ENCODE measurements at regions not wholly inside any gene's neighbourhood (a gene's known extent, or its start where the extent isn't known, plus 50 kb on each side); places are given as distances from the start of the nearest gene placed in this dataset.
"Not testable (repeated sequence)": the region's sequence is repeated elsewhere in the genome, so short reads cannot be mapped to it uniquely, and the experiment has no call there.

GRCh38 chr2:91839904-91840868, 3031.0 kb upstream of the TEKT4 start:
- Histone ChIP-seq H3K9me3 (ENCODE audit: control insufficient read depth in 1 of 2, insufficient read depth in 1 of 2, low read depth in 1 of 2, low read length in 2 of 2) (no peaks in the 10 kb centered on the region), H3K9me2 (ENCODE audit: insufficient read depth) (no peaks in the 10 kb centered on the region), H2AFZ (ENCODE audit: low read depth, low read length, poor library complexity, severe bottlenecking) (no peak overlapping the region), H3K4me2 (ENCODE audit: low read length) (no peak overlapping the region), H3K4me1 (ENCODE audit: control insufficient read depth in 1 of 2, insufficient read depth in 2 of 2, low read length in 2 of 2) (no peaks in the 10 kb centered on the region), H3K36me3 (ENCODE audit: control insufficient read depth in 1 of 2, insufficient read depth in 2 of 2, low read length in 2 of 2) (no peaks in the 10 kb centered on the region), H3K27ac (ENCODE audit: low read depth, low read length) (no peak overlapping the region), H3K4me3 (replicated peaks in 1 of 2; ENCODE audit: low read depth in 1 of 2, low read length in 2 of 2) (no peak overlapping the region), H3K27me3 (ENCODE audit: insufficient read depth, low read length) (no peaks in the 10 kb centered on the region), H4K20me1 (ENCODE audit: insufficient read depth) (no peaks in the 10 kb centered on the region), H3K9ac (ENCODE audit: low read length) (no peak overlapping the region), H3K79me2 (ENCODE audit: insufficient read depth, low read length) (no peaks in the 10 kb centered on the region)
- DNase-seq (ENCODE audit: low read depth, low spot score) (no peak), ATAC-seq (no peak)
- ChIA-PET POLR2A (no interaction called here), CTCF (no interaction called here), RAD21 (ENCODE audit: low non-redundant PET in 1 of 2, low total read pairs in 2 of 2, uncharacterized antibody in 2 of 2, unreplicated experiment in 2 of 2) (no interaction called here)
- BruUV-seq (replicated peaks) = no TSS peak
- intact Hi-C loops (cut with micrococcal nuclease) = no loop called here
- no peak for TF ChIP-seq RAD21 (IDR thresholded peaks at IDR 0.05; ENCODE audit: low read depth)
- no peak for TF ChIP-seq SIN3A (IDR thresholded peaks at IDR 0.05; ENCODE audit: low read depth)
- TF ChIP-seq POLR2AphosphoS5 (IDR thresholded peaks at IDR 0.05; ENCODE audit: low read depth, low read length) = no peak
- no peak for TF ChIP-seq ATF3 (IDR thresholded peaks at IDR 0.05)

GRCh38 chr2:91842264-91842663, 3029.0 kb upstream of the TEKT4 start:
- H2AFZ ChIP-seq (ENCODE audit: low read depth, low read length, poor library complexity, severe bottlenecking); H3K4me1 ChIP-seq (ENCODE audit: control insufficient read depth in 1 of 2, insufficient read depth in 2 of 2, low read length in 2 of 2); H3K4me3 ChIP-seq (replicated peaks in 1 of 2; ENCODE audit: low read depth in 1 of 2, low read length in 2 of 2); RAD21 ChIA-PET (ENCODE audit: low non-redundant PET in 1 of 2, low total read pairs in 2 of 2, uncharacterized antibody in 2 of 2, unreplicated experiment in 2 of 2); H3K4me2 ChIP-seq (ENCODE audit: low read length); H3K27ac ChIP-seq (ENCODE audit: low read depth, low read length); H3K9me3 ChIP-seq (ENCODE audit: control insufficient read depth in 1 of 2, insufficient read depth in 1 of 2, low read depth in 1 of 2, low read length in 2 of 2); CTCF ChIA-PET; H3K79me2 ChIP-seq (ENCODE audit: insufficient read depth, low read length); ATAC-seq; BruUV-seq (replicated peaks); H3K27me3 ChIP-seq (ENCODE audit: insufficient read depth, low read length); POLR2A ChIA-PET; H3K9ac ChIP-seq (ENCODE audit: low read length); DNase-seq (ENCODE audit: low read depth, low spot score); intact Hi-C loops (cut with micrococcal nuclease); H3K36me3 ChIP-seq (ENCODE audit: control insufficient read depth in 1 of 2, insufficient read depth in 2 of 2, low read length in 2 of 2); H3K9me2 ChIP-seq (ENCODE audit: insufficient read depth); H4K20me1 ChIP-seq (ENCODE audit: insufficient read depth): not testable (repeated sequence)

GRCh38 chr2:91842913-91843312, 3028.3 kb upstream of the TEKT4 start:
- ATAC-seq; H3K36me3 ChIP-seq (ENCODE audit: control insufficient read depth in 1 of 2, insufficient read depth in 2 of 2, low read length in 2 of 2); H3K9me3 ChIP-seq (ENCODE audit: control insufficient read depth in 1 of 2, insufficient read depth in 1 of 2, low read depth in 1 of 2, low read length in 2 of 2); H3K27me3 ChIP-seq (ENCODE audit: insufficient read depth, low read length); POLR2A ChIA-PET; intact Hi-C loops (cut with micrococcal nuclease); H3K4me2 ChIP-seq (ENCODE audit: low read length); H3K4me3 ChIP-seq (replicated peaks in 1 of 2; ENCODE audit: low read depth in 1 of 2, low read length in 2 of 2); H3K27ac ChIP-seq (ENCODE audit: low read depth, low read length); H3K4me1 ChIP-seq (ENCODE audit: control insufficient read depth in 1 of 2, insufficient read depth in 2 of 2, low read length in 2 of 2); H2AFZ ChIP-seq (ENCODE audit: low read depth, low read length, poor library complexity, severe bottlenecking); CTCF ChIA-PET; DNase-seq (ENCODE audit: low read depth, low spot score); BruUV-seq (replicated peaks); RAD21 ChIA-PET (ENCODE audit: low non-redundant PET in 1 of 2, low total read pairs in 2 of 2, uncharacterized antibody in 2 of 2, unreplicated experiment in 2 of 2); H3K9ac ChIP-seq (ENCODE audit: low read length); H3K9me2 ChIP-seq (ENCODE audit: insufficient read depth); H3K79me2 ChIP-seq (ENCODE audit: insufficient read depth, low read length); H4K20me1 ChIP-seq (ENCODE audit: insufficient read depth): not testable (repeated sequence)

- H3K79me2 ChIP-seq (ENCODE audit: insufficient read depth, low read length); CTCF ChIA-PET; ATAC-seq; RAD21 ChIA-PET (ENCODE audit: low non-redundant PET in 1 of 2, low total read pairs in 2 of 2, uncharacterized antibody in 2 of 2, unreplicated experiment in 2 of 2); DNase-seq (ENCODE audit: low read depth, low spot score); H4K20me1 ChIP-seq (ENCODE audit: insufficient read depth); H2AFZ ChIP-seq (ENCODE audit: low read depth, low read length, poor library complexity, severe bottlenecking); H3K36me3 ChIP-seq (ENCODE audit: control insufficient read depth in 1 of 2, insufficient read depth in 2 of 2, low read length in 2 of 2); H3K27me3 ChIP-seq (ENCODE audit: insufficient read depth, low read length); intact Hi-C loops (cut with micrococcal nuclease); H3K27ac ChIP-seq (ENCODE audit: low read depth, low read length); H3K4me2 ChIP-seq (ENCODE audit: low read length); BruUV-seq (replicated peaks); H3K4me1 ChIP-seq (ENCODE audit: control insufficient read depth in 1 of 2, insufficient read depth in 2 of 2, low read length in 2 of 2); H3K4me3 ChIP-seq (replicated peaks in 1 of 2; ENCODE audit: low read depth in 1 of 2, low read length in 2 of 2); H3K9ac ChIP-seq (ENCODE audit: low read length); H3K9me3 ChIP-seq (ENCODE audit: control insufficient read depth in 1 of 2, insufficient read depth in 1 of 2, low read depth in 1 of 2, low read length in 2 of 2); POLR2A ChIA-PET; H3K9me2 ChIP-seq (ENCODE audit: insufficient read depth): not testable (repeated sequence)
These were observed 3027.3 kb upstream of the TEKT4 start for GRCh38 chr2:91843723-91844450.

Data from HCT116 (cell line).